Fibroblast of lung (primary cell): ENCODE measurements at regions not wholly inside any gene's neighbourhood (a gene's known extent, or its start where the extent isn't known, plus 50 kb on each side); places are given as distances from the start of the nearest gene placed in this dataset.

Source experiments
- CTCF ChIP-seq, 2 donors: IDR thresholded peaks in 1 of 2; conservative IDR thresholded peaks in 1 of 2; 1 replicate in 1 of 2; 2 replicates in 1 of 2; pipeline ENCODE4 v1.5.1; 2011 to 2012; ENCODE audit warnings: low read length in 2 of 2, control low read depth in 1 of 2, inconsistent platforms in 1 of 2, low read depth in 1 of 2, mild to moderate bottlenecking in 1 of 2
- EZH2 ChIP-seq: IDR thresholded peaks from 2 replicates; pipeline ENCODE4 v1.5.1; 2012; ENCODE audit warnings: low read length, control low read depth, mild to moderate bottlenecking; ENCODE audit errors: missing control alignments

GRCh38 chr21:35506771-35507170 lies 457.7 kb upstream of the RUNX1 start:
- TF ChIP-seq CTCF (conservative IDR thresholded peaks at IDR 0.05 in 1 of 2, IDR thresholded peaks at IDR 0.05 in 1 of 2; ENCODE audit: low read depth in 1 of 2, low read length in 2 of 2), result no peak
- no peak for TF ChIP-seq EZH2
